K562 (cell line): ENCODE measurements at regions not wholly inside any gene's neighbourhood (a gene's known extent, or its start where the extent isn't known, plus 50 kb on each side); places are given as distances from the start of the nearest gene placed in this dataset.

Experiments used
- ATAC-seq: fragments of 200-7000 bp; cut with Tn5 transposase; 3 replicates; pipeline ENCODE4 v1.9.1; 2020; ENCODE audit warnings: moderate library complexity
- BruUV-seq: library from RNA; stranded (reverse); fragments of 400-500 nt; replicated peaks from 2 replicates; lab custom pipeline; 2021; lab: Mats Ljungman, UMichigan
- CTCF ChIA-PET: fragments of 300-600 bp; formaldehyde crosslinking; extraction: SDS; loops from one replicate; lab custom pipeline; 2021; ENCODE audit warnings: low intra/inter-chr PET ratio; lab: Yijun Ruan, JAX
- POLR2A ChIA-PET: fragments of 300-600, 350-650 bp; sonication (Branson Sonifier 250); formaldehyde crosslinking; extraction: SDS; loops from one replicate; lab custom pipeline; 2021; ENCODE audit warnings: antibody characterized with exemption, inconsistent platforms; lab: Yijun Ruan, JAX
- DNase-seq, 4 experiments: peaks; one replicate each; pipeline versions ENCODE4 v3.0.0 to v3.0.0-alpha.2; 2011 to 2018; ENCODE audit warnings: low spot score in 3 of 4, mixed read lengths in 3 of 4; ENCODE audit errors: extremely low read depth in 1 of 4
- FAIRE-seq: peaks from 2 replicates; lab custom pipeline; 2011; peaks lifted over from hg19 to GRCh38; lab: Jason Lieb, UNC
- H2AFZ ChIP-seq: 2 replicates; pipeline ENCODE4 v1.6.0; 2011; ENCODE audit warnings: low read depth, low read length, control low read depth, inconsistent platforms
- H3K27ac ChIP-seq: fragments of 200-600 bp; 3 replicates; pipeline ENCODE4 v1.8.0; 2011; ENCODE audit warnings: low read depth, mild to moderate bottlenecking, control low read depth, inconsistent platforms, low read length, moderate library complexity, mixed read lengths; ENCODE audit errors: extremely low read depth
- H3K27me3 ChIP-seq, 2 experiments: fragments of 300-600 bp in 1 of 2; 2 replicates in 1 of 2; 3 replicates in 1 of 2; pipeline versions ENCODE4 v1.6.0 to v1.8.0; 2011; ENCODE audit warnings: inconsistent platforms in 2 of 2, low read length in 2 of 2, mild to moderate bottlenecking in 1 of 2, mixed read lengths in 1 of 2, moderate library complexity in 1 of 2; ENCODE audit not compliant: control insufficient read depth in 2 of 2, insufficient read depth in 2 of 2
- H3K36me3 ChIP-seq: fragments of 300-600 bp; 3 replicates; pipeline ENCODE4 v1.8.0; 2011; ENCODE audit warnings: mild to moderate bottlenecking, low read length, inconsistent platforms; ENCODE audit not compliant: control insufficient read depth, insufficient read depth
- H3K4me1 ChIP-seq, 2 experiments: fragments of 200-600 bp in 1 of 2; replicated peaks in 1 of 2; 2 replicates in 1 of 2; 3 replicates in 1 of 2; pipeline versions ENCODE4 v1.5.1 to v1.8.0; 2011; ENCODE audit warnings: inconsistent platforms in 2 of 2, low read length in 2 of 2, mild to moderate bottlenecking in 1 of 2, mixed read lengths in 1 of 2, moderate library complexity in 1 of 2; ENCODE audit not compliant: control insufficient read depth in 2 of 2, insufficient read depth in 2 of 2
- H3K4me2 ChIP-seq: 2 replicates; pipeline ENCODE4 v1.6.1; 2011; ENCODE audit warnings: low read length, control low read depth, inconsistent platforms, mixed read lengths; ENCODE audit not compliant: insufficient read depth
- H3K4me3 ChIP-seq: fragments of 200-600 bp; sonication (generic), shearing (Covaris generic); 2 replicates; pipeline ENCODE4 v1.5.1; 2016; ENCODE audit warnings: control low read depth, inconsistent platforms
- H3K79me2 ChIP-seq: fragments of 200-600 bp; 3 replicates; pipeline ENCODE4 v1.8.0; 2011; ENCODE audit warnings: low read length, inconsistent platforms; ENCODE audit not compliant: control insufficient read depth, insufficient read depth
- H3K9ac ChIP-seq, 2 experiments: 2 replicates each; pipeline versions ENCODE4 v1.6.0 to v1.6.1; 2011; ENCODE audit warnings: low read depth in 2 of 2, low read length in 2 of 2, control low read depth in 1 of 2, inconsistent platforms in 1 of 2, mild to moderate bottlenecking in 1 of 2, mixed read lengths in 1 of 2; ENCODE audit not compliant: insufficient read depth in 1 of 2
- H3K9me1 ChIP-seq: one replicate; pipeline ENCODE4 v1.6.0; 2011; ENCODE audit warnings: inconsistent platforms, mild to moderate bottlenecking, low read length, moderate library complexity; ENCODE audit not compliant: control insufficient read depth, insufficient read depth
- H3K9me3 ChIP-seq: replicated peaks from 2 replicates; pipeline ENCODE4 v1.5.1; 2011; ENCODE audit warnings: low read depth, low read length, inconsistent platforms; ENCODE audit not compliant: control insufficient read depth, insufficient read depth
- H4K20me1 ChIP-seq: replicated peaks from 2 replicates; pipeline ENCODE4 v1.6.1; 2011; ENCODE audit warnings: low read length, inconsistent platforms, mixed read lengths; ENCODE audit not compliant: control insufficient read depth, insufficient read depth
- KLF1 ChIP-seq: fragments of 450-650 bp; IDR thresholded peaks from 2 replicates; pipeline ENCODE4 v1.6.1; 2016; ENCODE audit warnings: missing genetic modification characterization, missing compliant biosample characterization
- MAZ ChIP-seq, 2 experiments: fragments of 450-650 bp in 1 of 2; sonication (generic) in 1 of 2; formaldehyde crosslinking; IDR thresholded peaks in 1 of 2; conservative IDR thresholded peaks in 1 of 2; 2 replicates each; pipeline versions ENCODE4 v1.4.0 to v1.5.0; 2020; ENCODE audit warnings: mild to moderate bottlenecking in 1 of 2, missing genetic modification reagents in 1 of 2
- NFYB ChIP-seq: IDR thresholded peaks from 2 replicates; pipeline ENCODE4 v1.6.1; 2011; ENCODE audit warnings: mild to moderate bottlenecking, moderate library complexity; ENCODE audit not compliant: insufficient read length; ENCODE audit errors: extremely low read depth
- PCBP1 ChIP-seq: fragments of 200-400 bp; formaldehyde crosslinking; IDR thresholded peaks from 2 replicates; pipeline ENCODE4 v1.6.1; 2018; ENCODE audit warnings: mild to moderate bottlenecking, low read depth, low read length; ENCODE audit not compliant: poor library complexity, severe bottlenecking
- PHB ChIP-seq: fragments of 250-450 bp; sonication (Bioruptor Pico); IDR thresholded peaks from 2 replicates; pipeline ENCODE4 v1.5.0; 2021
- RB1 ChIP-seq: fragments of 450-650 bp; IDR thresholded peaks from 2 replicates; pipeline ENCODE4 v1.6.1; 2017; ENCODE audit warnings: low read depth, mild to moderate bottlenecking
- SP1 ChIP-seq: sonication (generic); formaldehyde crosslinking; IDR thresholded peaks from 2 replicates; pipeline ENCODE4 v1.8.1; 2022; ENCODE audit warnings: mild to moderate bottlenecking, missing genetic modification reagents
- SPI1 ChIP-seq: IDR thresholded peaks from 2 replicates; pipeline ENCODE4 v1.6.1; 2011; ENCODE audit warnings: low read depth, low read length, control low read depth, borderline replicate concordance
- U2AF1 ChIP-seq: fragments of 200-400 bp; formaldehyde crosslinking; optimal IDR thresholded peaks from 2 replicates; pipeline ENCODE3; 2017; ENCODE audit warnings: mild to moderate bottlenecking, low read depth, low read length, moderate library complexity
- XRCC5 ChIP-seq: fragments of 200-400 bp; formaldehyde crosslinking; IDR thresholded peaks from 2 replicates; pipeline ENCODE4 v1.6.1; 2017; ENCODE audit warnings: low read depth, mild to moderate bottlenecking, low read length
- ZNF263 ChIP-seq: sonication (generic); formaldehyde crosslinking; IDR thresholded peaks from 2 replicates; pipeline ENCODE4 v1.8.0; 2022; ENCODE audit warnings: mild to moderate bottlenecking, missing genetic modification reagents, borderline replicate concordance
- ZNF695 ChIP-seq: fragments of 450-650 bp; formaldehyde crosslinking; IDR thresholded peaks from 2 replicates; pipeline ENCODE4 v1.4.0; 2020; ENCODE audit warnings: mild to moderate bottlenecking, moderate library complexity
- WGBS: fragments of 100-300 bp; shearing (Covaris generic); methylation state at CpG from one replicate; pipeline ENCODE4 v1.1.6; 2016; ENCODE audit warnings: low coverage, mixed read lengths; ENCODE audit not compliant: insufficient coverage; ENCODE audit errors: missing lambda C conversion rate; 5-methylcytosine and 5-hydroxymethylcytosine counted together
- in situ Hi-C: fragments of 300-500 bp; cut with MboI; formaldehyde crosslinking; loops from 4 replicates; pipeline ENCODE4 v1.15.0; 2018; ENCODE audit warnings: inconsistent platforms, mixed read lengths
- intact Hi-C: fragments of 100-400 bp; cut with micrococcal nuclease; formaldehyde crosslinking; loops from 2 replicates; pipeline ENCODE4 v1.14.2; 2022
- TF ChIP-seq, protein P1 (sequence below): sonication (generic); formaldehyde crosslinking; IDR thresholded peaks from 2 replicates; pipeline ENCODE4 v1.8.0; 2022; ENCODE audit warnings: missing genetic modification reagents, mild to moderate bottlenecking, borderline replicate concordance

DNA sequence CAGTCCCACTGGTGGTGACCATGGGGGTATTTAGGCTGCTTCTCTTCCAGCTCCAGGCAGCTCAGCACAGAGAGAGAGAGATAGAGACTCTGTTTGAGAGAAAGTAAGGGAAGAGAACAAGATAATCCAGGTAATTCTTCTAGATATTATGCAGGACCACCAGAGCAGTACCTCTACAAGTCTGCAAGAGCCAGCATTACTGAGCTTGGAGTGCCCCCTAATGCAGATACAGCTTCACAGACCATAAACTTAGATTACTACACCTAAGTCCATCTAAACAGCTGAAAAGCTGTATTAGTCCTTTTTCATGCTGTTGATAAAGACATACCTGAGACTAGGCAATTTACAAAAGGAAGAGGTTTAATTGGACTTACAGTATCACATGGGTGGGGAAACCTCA is 570.3 kb downstream of the LRRIQ3 start (continued):
- TF ChIP-seq PCBP1 (no peak), ZNF695 (no peak), NFYB (no peak), KLF1 (tag) (no peak)

DNA sequence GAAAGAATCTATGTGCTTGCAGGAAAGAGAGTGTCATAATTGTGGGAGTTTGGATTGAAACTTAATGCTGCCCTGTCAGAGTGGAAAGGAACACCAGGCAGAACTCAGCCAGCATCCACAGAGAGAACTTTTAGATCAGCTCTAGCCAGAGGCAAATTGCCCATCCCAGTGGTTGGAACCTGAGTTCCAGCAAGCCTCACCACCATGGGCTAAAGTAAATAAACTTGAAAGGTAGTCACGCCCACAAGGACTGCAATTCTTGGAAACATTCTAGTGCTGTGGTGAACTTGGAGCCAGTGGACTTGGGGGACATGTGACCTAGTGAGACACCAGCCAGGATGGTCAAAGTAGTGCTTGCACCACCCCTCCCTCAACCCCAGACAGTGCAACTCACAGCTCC is 571.6 kb downstream of the LRRIQ3 start:
- no peaks in the 10 kb centered on the region for H3K27me3 ChIP-seq
- DNase-seq (no peak), FAIRE-seq (no peak)
- H3K4me3 ChIP-seq: no peak overlapping the region
- no peaks in the 10 kb centered on the region for H3K79me2 ChIP-seq
- H3K27ac ChIP-seq: no peak overlapping the region
- no peak overlapping the region for H3K4me2 ChIP-seq
- H3K9ac ChIP-seq: no peak overlapping the region
- no TSS peak for BruUV-seq
- no peaks in the 10 kb centered on the region for H3K4me1 ChIP-seq
- H3K9me1 ChIP-seq: no peaks in the 10 kb centered on the region
- no peaks in the 10 kb centered on the region for H3K36me3 ChIP-seq
- WGBS: 0% methylated on average over 1 of the region's 1 CpG
- H2AFZ ChIP-seq: no peak overlapping the region
- no peaks in the 10 kb centered on the region for H4K20me1 ChIP-seq
- ChIA-PET POLR2A (no interaction called here), CTCF (no interaction called here)
- H3K9me3 ChIP-seq: no peaks in the 10 kb centered on the region
- TF ChIP-seq PHB (no peak), SP1 (no peak)
- TF ChIP-seq, all 486 proteins: peak for 0
- in situ Hi-C loops (no loop called here), intact Hi-C loops (no loop called here)
- ATAC-seq: no peak

DNA sequence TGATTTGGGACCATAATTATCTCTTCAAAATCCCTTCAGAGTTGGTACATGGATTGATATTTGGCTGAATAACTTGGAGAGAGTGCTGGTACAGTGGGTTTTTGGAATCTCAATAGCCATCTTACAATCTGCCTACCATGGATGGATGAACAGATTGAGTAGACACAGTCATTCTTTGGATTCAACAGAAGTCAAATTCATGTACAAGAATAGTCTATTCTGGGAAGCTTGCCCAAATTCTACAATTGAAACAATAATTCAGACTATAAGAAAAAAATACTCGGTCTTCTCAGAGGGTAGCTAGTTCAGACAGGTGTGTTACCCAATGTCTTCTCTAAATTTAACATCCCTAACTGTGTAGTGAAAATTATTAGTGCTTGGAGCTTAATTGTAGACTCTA is 574.0 kb downstream of the LRRIQ3 start:
- Histone ChIP-seq H2AFZ (no peak overlapping the region), H4K20me1 (no peaks in the 10 kb centered on the region), H3K4me1 (no peaks in the 10 kb centered on the region), H3K36me3 (no peaks in the 10 kb centered on the region), H3K27ac (no peak overlapping the region), H3K27me3 (no peaks in the 10 kb centered on the region), H3K9me3 (no peaks in the 10 kb centered on the region), H3K79me2 (no peaks in the 10 kb centered on the region), H3K4me3 (no peak overlapping the region), H3K9ac (no peak overlapping the region), H3K4me2 (no peak overlapping the region), H3K9me1 (no peaks in the 10 kb centered on the region)
- ATAC-seq (no peak), DNase-seq (no peak), FAIRE-seq (no peak)
- BruUV-seq: no TSS peak
- intact Hi-C loops: no loop called here
- 0% methylated on average over 1 of the region's 1 CpG for WGBS
- POLR2A ChIA-PET: no interaction called here
- CTCF ChIA-PET: no interaction called here
- in situ Hi-C loops: no loop called here
- TF ChIP-seq U2AF1: no peak
- TF ChIP-seq, protein P1, sequence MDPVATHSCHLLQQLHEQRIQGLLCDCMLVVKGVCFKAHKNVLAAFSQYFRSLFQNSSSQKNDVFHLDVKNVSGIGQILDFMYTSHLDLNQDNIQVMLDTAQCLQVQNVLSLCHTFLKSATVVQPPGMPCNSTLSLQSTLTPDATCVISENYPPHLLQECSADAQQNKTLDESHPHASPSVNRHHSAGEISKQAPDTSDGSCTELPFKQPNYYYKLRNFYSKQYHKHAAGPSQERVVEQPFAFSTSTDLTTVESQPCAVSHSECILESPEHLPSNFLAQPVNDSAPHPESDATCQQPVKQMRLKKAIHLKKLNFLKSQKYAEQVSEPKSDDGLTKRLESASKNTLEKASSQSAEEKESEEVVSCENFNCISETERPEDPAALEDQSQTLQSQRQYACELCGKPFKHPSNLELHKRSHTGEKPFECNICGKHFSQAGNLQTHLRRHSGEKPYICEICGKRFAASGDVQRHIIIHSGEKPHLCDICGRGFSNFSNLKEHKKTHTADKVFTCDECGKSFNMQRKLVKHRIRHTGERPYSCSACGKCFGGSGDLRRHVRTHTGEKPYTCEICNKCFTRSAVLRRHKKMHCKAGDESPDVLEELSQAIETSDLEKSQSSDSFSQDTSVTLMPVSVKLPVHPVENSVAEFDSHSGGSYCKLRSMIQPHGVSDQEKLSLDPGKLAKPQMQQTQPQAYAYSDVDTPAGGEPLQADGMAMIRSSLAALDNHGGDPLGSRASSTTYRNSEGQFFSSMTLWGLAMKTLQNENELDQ (CRISPR knock-in tag): no peak
- TF ChIP-seq ZNF263 (CRISPR knock-in tag): no peak
- TF ChIP-seq MAZ (CRISPR knock-in tag; conservative IDR thresholded peaks at IDR 0.05 in 1 of 2, IDR thresholded peaks at IDR 0.05 in 1 of 2): no peak
- TF ChIP-seq XRCC5: no peak
- TF ChIP-seq RB1: no peak
- no peak for TF ChIP-seq SPI1
